ENCODE measurements at regions not wholly inside any gene's neighbourhood (a gene's known extent, or its start where the extent isn't known, plus 50 kb on each side); places are given as distances from the start of the nearest gene placed in this dataset.

GRCh38 chr1:228956864-228957263 lies 221.6 kb downstream of the RHOU start:
- TF ChIP-seq, protein P1, sequence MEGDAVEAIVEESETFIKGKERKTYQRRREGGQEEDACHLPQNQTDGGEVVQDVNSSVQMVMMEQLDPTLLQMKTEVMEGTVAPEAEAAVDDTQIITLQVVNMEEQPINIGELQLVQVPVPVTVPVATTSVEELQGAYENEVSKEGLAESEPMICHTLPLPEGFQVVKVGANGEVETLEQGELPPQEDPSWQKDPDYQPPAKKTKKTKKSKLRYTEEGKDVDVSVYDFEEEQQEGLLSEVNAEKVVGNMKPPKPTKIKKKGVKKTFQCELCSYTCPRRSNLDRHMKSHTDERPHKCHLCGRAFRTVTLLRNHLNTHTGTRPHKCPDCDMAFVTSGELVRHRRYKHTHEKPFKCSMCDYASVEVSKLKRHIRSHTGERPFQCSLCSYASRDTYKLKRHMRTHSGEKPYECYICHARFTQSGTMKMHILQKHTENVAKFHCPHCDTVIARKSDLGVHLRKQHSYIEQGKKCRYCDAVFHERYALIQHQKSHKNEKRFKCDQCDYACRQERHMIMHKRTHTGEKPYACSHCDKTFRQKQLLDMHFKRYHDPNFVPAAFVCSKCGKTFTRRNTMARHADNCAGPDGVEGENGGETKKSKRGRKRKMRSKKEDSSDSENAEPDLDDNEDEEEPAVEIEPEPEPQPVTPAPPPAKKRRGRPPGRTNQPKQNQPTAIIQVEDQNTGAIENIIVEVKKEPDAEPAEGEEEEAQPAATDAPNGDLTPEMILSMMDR (IDR thresholded peaks at IDR 0.05 in 4 of 5, conservative IDR thresholded peaks at IDR 0.05 in 1 of 5) = no peak
- no peak for TF ChIP-seq POLR2A (IDR thresholded peaks at IDR 0.05)

All from gastrocnemius medialis (tissue), 4 donors.